ENCODE measurements at regions not wholly inside any gene's neighbourhood (a gene's known extent, or its start where the extent isn't known, plus 50 kb on each side); places are given as distances from the start of the nearest gene placed in this dataset.

GRCh38 chr11:122036018-122036417, 80.0 kb downstream of the BLID start:
- TF ChIP-seq CTCF (IDR thresholded peaks at IDR 0.05) (no peak), POLR2A (IDR thresholded peaks at IDR 0.05) (no peak), POLR2AphosphoS5 (IDR thresholded peaks at IDR 0.05) (no peak)
